ENCODE measurements at regions not wholly inside any gene's neighbourhood (a gene's known extent, or its start where the extent isn't known, plus 50 kb on each side); places are given as distances from the start of the nearest gene placed in this dataset.
"Not testable (repeated sequence)": the region's sequence is repeated elsewhere in the genome, so short reads cannot be mapped to it uniquely, and the experiment has no call there.

GRCh38 chr12:92061061-92061460 lies 84.6 kb downstream of the BTG1 start:
- DNase-seq (ENCODE audit: low read depth in 2 of 2), result no peak

DNA sequence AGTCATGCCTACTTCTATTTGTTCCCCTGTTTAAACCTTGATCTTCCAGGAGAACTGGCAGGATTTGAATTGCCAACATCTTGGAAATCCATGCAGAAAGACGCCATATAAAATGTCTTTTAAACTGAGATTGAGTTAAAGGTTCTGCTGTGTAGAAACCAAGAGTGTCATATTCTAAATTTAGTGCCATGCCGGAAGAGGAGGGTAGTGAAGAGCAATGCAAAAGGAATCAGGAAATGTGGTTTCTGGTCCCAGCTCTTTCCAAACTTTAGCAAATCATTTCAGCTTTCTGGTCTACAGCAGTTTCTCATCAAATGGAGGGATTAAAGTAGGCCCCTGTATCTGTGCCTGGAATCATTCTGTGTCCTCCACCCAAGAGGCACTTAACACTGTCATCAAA lies 85.7 kb downstream of the BTG1 start:
- DNase-seq (ENCODE audit: low read depth in 2 of 2), result no peak

DNA sequence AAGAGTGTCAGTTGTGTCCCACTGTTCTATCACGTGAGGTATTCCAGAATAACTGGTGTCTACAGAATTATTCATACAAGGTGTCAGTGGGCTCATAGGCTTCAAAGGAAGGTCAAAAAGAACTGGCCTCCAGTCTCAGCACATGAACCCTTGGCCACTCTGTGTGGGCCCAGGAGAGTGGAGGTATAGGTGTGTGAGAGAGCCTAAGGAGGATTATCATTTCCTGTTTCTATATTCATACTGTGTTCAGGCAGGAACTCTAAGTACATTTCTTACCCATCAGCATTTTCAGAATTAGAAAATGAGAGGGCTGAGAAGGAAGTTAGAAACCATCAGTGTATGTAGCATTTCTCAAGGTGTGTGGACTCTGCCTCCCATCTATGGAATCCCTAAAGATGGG lies 87.0 kb downstream of the BTG1 start:
- no peak for DNase-seq (ENCODE audit: low read depth in 2 of 2)

DNA sequence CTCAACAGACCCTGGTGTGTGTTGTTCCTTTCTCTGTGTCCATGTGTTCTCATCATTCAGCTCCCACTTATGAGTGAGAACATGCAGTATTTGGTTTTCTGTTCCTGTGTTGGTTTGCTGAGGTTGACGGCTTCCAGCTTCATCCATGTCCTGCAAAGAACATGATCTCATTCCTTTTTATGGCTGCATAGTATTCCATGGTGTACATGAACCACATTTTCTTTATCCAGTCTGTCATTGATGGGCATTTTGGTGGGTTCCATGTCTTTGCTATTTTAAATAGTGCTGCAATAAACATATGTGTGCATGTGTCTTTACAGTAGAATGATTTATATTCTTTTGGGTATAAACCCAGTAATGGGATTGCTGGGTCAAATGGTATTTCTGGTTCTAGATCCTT lies 88.9 kb downstream of the BTG1 start:
- DNase-seq (ENCODE audit: low read depth in 2 of 2), result not testable (repeated sequence)

DNA sequence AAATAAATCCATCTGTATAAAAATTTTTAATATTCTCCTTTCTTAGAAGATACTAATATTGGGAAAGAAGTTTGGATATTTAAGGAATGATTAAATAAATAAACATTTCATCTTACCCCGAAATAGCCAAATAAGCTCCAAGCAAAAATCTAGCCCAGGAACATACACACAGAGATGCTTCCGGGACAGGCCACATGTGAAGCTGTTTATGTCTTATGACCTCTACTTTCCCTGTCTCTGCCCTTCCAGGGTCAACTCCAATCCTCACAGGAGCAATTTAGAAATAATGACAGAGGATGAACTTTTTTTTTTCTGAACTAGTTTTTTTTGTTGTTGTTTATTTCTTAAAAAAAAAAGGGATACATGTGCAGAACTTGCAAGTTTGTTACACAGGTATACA lies 89.4 kb downstream of the BTG1 start:
- DNase-seq (ENCODE audit: low read depth in 2 of 2), result no peak

GRCh38 chr12:92055877-92056276 lies 89.8 kb downstream of the BTG1 start:
- peak in 1 of 2 donors; percentile 44 for DNase-seq (ENCODE audit: low read depth in 2 of 2)

GRCh38 chr12:92051441-92051840 lies 94.2 kb downstream of the BTG1 start:
- DNase-seq (ENCODE audit: low read depth in 2 of 2), result no peak

- DNase-seq (ENCODE audit: low read depth in 2 of 2), result no peak
Observed at GRCh38 chr12:92049403-92049802, 96.2 kb downstream of the BTG1 start.

DNA sequence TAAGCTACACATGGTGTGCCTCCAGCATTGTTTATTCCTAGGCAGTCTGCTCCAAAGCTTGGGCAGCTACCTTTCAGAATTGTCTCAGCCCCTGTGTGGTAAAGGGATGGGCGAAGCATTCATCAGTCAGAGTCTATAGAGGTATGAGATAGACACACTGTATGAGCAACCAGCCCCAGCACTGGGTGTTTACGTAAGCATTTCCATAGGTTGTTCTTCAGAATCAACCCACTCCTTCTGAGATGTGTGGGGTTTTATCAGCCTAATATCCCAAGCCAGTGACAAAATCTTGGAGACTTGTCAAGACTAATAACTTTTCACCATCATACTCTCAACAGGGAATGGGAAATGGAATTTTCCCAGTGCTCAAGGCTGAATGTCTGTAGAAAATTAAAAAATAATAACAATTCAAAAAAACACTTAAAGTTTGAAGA lies 98.2 kb downstream of the BTG1 start:
- DNase-seq (ENCODE audit: low read depth in 2 of 2), result no peak

- no peak for DNase-seq (ENCODE audit: low read depth in 2 of 2)
Observed at GRCh38 chr12:92046557-92047392, 98.9 kb downstream of the BTG1 start.

GRCh38 chr12:92045852-92046251 lies 99.8 kb downstream of the BTG1 start:
- no peak for DNase-seq (ENCODE audit: low read depth in 2 of 2)

DNA sequence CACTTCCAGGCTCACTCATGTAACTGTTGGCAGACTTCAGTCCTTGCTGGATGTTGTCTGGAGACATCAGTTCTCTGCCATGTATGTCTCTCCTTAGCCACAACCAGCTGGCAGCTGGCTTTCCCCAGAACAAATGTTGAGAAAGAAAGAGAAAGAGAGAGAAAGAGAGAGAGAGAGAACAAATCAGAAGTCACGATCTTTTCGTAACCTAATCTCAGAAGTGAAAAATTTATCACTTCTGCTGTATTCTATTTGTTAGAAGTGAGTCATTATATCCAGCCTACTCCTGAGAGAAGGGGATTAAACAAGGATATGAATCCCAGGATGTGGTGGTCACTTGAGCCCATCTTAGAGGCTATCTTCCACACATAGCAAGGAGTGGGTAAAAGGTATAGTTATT lies 101.2 kb downstream of the BTG1 start:
- no peak for DNase-seq (ENCODE audit: low read depth in 2 of 2)

DNA sequence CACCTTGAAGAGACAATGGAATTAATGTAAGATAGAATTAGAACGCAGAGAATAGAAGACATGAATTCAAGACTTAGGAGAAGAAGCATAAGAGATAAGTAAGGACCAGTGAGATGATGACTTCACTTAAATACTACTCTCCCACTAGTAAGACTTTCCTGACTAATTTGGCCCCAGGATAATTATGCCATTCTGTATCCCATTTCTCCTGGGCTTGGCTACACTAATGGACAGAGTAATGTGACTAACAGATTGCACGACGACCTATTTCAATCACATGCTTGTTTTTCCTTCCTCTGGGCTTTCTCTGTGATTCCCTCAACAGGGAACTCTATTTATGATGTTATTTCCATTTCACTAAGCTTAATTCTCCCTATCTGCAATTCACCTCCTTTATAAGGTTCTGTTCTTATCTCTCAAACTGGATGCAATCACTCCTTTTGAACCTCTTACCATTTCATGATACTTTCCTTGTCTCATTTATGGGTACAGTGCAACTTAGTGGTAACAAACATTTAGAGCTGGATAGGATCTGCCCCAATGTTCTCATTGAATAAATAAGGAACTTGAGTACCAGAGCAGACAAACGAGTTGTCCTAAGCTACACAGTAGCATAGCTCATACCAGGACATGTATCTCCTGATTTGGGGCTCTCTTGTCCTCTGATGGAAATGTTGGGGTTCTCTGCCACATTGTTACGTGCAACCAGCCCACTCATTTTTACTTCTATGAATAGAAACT lies 102.7 kb downstream of the BTG1 start:
- DNase-seq (ENCODE audit: low read depth in 2 of 2), result no peak

DNA sequence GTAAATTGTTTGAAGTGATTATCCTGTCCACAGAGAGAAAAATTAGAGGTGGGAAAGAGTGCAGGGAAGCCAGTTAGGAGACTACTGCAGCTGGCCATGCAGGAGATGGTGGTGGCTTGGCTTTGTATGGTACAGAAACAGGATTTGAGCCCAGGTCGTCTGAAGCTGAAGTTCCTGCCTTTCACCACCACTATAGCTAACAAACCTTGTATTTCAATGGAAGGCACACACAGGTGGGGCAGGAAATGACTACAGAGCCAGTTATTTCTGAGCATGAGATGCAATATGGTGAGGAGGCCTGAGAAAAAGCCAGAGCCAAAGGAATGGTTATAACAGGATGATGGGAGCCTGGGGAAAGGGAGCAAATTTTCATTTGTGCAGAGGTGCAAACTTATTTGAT lies 103.9 kb downstream of the BTG1 start:
- DNase-seq (ENCODE audit: low read depth in 2 of 2), result no peak

DNA sequence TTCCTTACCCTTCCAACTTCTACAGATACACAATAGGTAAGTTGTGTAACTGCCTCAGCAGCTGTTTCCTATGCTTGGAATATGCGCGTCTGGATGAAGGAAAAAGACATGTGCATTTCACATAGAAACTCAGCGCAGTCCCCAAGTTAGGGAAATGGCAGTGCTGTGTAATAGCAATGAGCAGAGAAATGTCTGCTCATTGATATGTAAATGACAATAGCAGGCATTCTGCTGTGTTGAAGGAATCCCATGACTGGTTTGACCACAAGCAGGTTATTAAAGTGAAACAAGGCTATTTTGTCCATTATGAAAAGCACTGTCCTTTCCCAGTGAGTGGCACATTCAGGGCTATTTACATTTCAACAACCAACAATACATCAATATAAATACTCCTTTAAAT lies 106.6 kb downstream of the BTG1 start:
- DNase-seq (ENCODE audit: low read depth in 2 of 2), result no peak

DNA sequence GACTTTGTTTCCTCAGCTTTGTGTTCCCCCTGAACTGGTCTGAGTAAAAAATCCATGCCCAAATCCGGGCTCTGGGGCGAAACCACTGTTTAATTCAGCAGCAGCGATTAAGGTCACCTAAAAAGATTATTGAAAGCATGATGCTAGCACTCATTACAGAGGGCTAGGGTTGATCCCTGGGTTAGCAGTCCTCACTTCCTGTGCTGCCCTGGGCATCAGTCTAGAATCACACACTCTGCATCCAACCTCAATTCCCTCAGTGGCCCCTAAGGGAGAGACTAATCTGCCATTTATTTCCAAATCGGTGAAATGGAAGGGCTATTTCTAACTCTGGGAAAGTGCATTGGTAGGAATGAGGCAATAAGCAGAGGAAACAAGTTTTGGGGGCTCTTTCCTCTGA lies 107.2 kb downstream of the BTG1 start:
- DNase-seq (ENCODE audit: low read depth in 2 of 2), result no peak

DNA sequence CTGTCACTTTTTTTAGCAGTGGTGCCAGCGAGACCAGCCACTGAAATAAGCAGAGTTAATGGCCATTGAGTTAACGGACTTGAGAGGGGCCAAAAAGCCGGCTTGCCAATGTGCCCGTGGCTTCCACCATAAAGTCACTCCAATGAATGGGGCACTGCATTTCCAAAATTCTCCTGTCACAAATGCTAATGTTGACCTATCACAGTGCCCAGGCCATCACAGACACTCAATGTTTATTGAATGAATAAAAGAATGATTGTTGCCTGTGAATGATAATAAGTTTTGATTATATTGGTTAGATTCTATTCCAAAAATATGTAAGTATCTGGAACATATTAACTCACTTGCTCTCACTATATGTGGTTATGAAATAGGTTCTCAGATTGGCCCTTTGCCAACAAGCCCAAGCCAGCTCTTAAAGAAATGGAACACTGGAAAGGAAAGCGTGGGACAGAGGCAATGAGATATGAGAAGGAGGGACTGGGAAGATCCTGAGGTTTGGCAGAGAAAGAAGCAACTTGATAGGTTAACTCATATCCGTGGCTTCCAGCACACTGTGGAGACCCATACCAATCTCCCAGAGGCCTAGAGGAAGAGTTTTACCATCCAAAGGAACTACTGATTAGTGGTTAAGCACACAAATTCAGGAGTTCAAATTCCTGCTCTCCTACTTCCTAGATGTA lies 108.7 kb downstream of the BTG1 start:
- DNase-seq (ENCODE audit: low read depth in 2 of 2), result no peak

DNA sequence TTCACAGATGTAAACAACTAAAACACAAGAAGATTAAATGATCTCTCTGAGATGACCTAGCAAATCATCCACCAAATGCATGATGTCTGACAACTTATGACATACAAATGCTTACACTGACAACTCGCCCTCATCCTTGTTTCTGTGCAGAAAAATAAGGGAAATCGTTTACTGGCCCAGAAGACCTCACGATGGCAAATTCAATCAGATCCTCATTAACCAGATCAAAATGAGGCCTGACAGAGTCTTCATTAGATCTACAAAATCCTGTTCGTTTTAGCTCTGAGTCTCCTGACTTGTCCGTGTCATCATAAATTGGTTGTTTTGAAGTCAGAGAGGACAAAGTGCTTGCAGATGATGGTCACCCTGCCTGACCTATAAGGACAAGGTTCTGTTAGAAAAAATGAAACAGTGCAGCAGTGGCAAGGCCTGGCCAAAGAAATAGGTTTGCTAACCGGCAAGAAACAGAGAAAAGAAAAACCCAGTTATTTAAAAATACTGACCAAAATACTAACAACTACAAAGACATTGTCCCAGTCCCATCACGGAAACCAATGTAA lies 109.5 kb downstream of the BTG1 start:
- no peak for DNase-seq (ENCODE audit: low read depth in 2 of 2)

GRCh38 chr12:92035477-92035876 lies 110.2 kb downstream of the BTG1 start:
- no peak for DNase-seq (ENCODE audit: low read depth in 2 of 2)

GRCh38 chr12:92034858-92035401 lies 110.7 kb downstream of the BTG1 start:
- DNase-seq (ENCODE audit: low read depth in 2 of 2), result no peak

- no peak for DNase-seq (ENCODE audit: low read depth in 2 of 2)
Observed at GRCh38 chr12:92034083-92034482, 111.6 kb downstream of the BTG1 start.

DNA sequence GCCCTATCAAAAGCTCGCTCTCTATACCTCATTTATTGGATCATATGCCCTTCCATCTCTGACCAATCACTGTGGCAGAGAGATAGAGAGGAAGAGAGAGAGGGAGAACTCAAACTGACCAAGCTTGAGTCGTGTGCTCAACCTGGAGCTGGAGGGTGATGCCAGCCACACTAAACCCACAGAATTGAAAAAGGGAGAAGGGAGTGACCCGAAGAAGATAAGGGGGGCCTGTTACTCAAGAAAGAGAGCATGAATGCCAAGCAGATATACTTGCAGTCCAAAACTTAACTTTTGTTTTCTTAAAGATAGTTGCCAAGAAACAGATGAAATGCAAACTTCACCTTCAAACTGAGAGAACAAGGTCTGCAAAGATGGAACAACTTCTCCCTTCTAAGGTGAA lies 112.7 kb downstream of the BTG1 start:
- DNase-seq (ENCODE audit: low read depth in 2 of 2), result no peak

Measured in stimulated activated CD4-positive, alpha-beta T cell treated with anti-CD3 and anti-CD28 coated beads, Interleukin-4, amount 100 ng/mL, for 48 hours (primary cell).